Lower leg skin (tissue), 3 donors: ENCODE measurements at regions not wholly inside any gene's neighbourhood (a gene's known extent, or its start where the extent isn't known, plus 50 kb on each side); places are given as distances from the start of the nearest gene placed in this dataset.

Experiments
- CTCF ChIP-seq, 3 donors: fragments of 450-650 bp; IDR thresholded peaks; one replicate each; pipeline ENCODE4 v1.5.1; 2016; ENCODE audit warnings: antibody characterized with exemption in 3 of 3, mild to moderate bottlenecking in 3 of 3, moderate library complexity in 2 of 3
- POLR2A ChIP-seq, 2 donors: fragments of 450-650 bp; IDR thresholded peaks; one replicate each; pipeline ENCODE4 v1.6.1; 2016 to 2017; ENCODE audit warnings: antibody characterized with exemption in 2 of 2, mild to moderate bottlenecking in 1 of 2, moderate library complexity in 1 of 2

- TF ChIP-seq CTCF (IDR thresholded peaks at IDR 0.05): no peak
- no peak for TF ChIP-seq POLR2A (IDR thresholded peaks at IDR 0.05)
These were observed 871.7 kb upstream of the TYRP1 start for GRCh38 chr9:11821306-11821975.
